ENCODE measurements at regions not wholly inside any gene's neighbourhood (a gene's known extent, or its start where the extent isn't known, plus 50 kb on each side); places are given as distances from the start of the nearest gene placed in this dataset.

DNA sequence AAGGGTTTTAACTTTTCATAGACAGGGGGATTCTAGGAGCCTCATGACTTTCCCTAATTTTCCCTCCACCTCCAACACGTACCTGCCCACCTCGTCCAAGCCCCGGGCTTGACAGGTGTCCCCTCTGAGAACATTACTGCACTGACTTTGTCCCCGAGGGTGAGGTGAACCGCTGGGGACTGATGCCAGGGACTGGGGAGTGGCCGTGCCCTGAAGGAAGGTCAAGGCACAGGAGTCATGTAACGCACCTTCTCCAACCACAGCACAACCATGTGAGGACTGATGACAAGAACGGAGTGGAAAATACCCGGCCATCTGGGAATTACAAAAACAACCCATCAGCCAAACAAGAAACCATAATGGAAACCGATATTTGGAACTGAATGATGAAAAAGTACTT is 214.7 kb upstream of the C14orf180 start:
- no peak for TF ChIP-seq PML (IDR thresholded peaks at IDR 0.05; ENCODE audit: low read length)
- no peak for TF ChIP-seq TEAD4 (IDR thresholded peaks at IDR 0.05; ENCODE audit: low read length)
- no peak for TF ChIP-seq TEAD4 (CRISPR knock-in tag; IDR thresholded peaks at IDR 0.05; ENCODE audit: borderline replicate concordance)
- no peak for TF ChIP-seq POLR3A (IDR thresholded peaks at IDR 0.05; ENCODE audit: borderline replicate concordance, extremely low read depth, insufficient read depth, insufficient read length)
- TF ChIP-seq CHD2 (IDR thresholded peaks at IDR 0.05; ENCODE audit: low read depth, low read length), result no peak
- no peak for TF ChIP-seq TCF3 (CRISPR knock-in tag; IDR thresholded peaks at IDR 0.05)
- TF ChIP-seq, protein P1, sequence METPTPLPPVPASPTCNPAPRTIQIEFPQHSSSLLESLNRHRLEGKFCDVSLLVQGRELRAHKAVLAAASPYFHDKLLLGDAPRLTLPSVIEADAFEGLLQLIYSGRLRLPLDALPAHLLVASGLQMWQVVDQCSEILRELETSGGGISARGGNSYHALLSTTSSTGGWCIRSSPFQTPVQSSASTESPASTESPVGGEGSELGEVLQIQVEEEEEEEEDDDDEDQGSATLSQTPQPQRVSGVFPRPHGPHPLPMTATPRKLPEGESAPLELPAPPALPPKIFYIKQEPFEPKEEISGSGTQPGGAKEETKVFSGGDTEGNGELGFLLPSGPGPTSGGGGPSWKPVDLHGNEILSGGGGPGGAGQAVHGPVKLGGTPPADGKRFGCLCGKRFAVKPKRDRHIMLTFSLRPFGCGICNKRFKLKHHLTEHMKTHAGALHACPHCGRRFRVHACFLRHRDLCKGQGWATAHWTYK (CRISPR knock-in tag; IDR thresholded peaks at IDR 0.05), result no peak
- TF ChIP-seq FOXM1 (IDR thresholded peaks at IDR 0.05; ENCODE audit: low read depth), result no peak
- TF ChIP-seq FOXM1 (CRISPR knock-in tag; IDR thresholded peaks at IDR 0.05; ENCODE audit: low read depth), result no peak

All from K562 (cell line).